ENCODE measurements at regions not wholly inside any gene's neighbourhood (a gene's known extent, or its start where the extent isn't known, plus 50 kb on each side); places are given as distances from the start of the nearest gene placed in this dataset.

- TF ChIP-seq GATA3 (IDR thresholded peaks at IDR 0.05; ENCODE audit: low read depth, low read length) (no peak), GATA2 (IDR thresholded peaks at IDR 0.05; ENCODE audit: low read depth, low read length) (no peak)
These were observed 1761.5 kb downstream of the PCDH9 start for GRCh38 chr13:65468628-65469027.
